Esophagus muscularis mucosa (tissue), 4 donors: ENCODE measurements at regions not wholly inside any gene's neighbourhood (a gene's known extent, or its start where the extent isn't known, plus 50 kb on each side); places are given as distances from the start of the nearest gene placed in this dataset.

Experiments used
- EP300 ChIP-seq: sonication (generic); formaldehyde crosslinking; IDR thresholded peaks from one replicate; pipeline ENCODE4 v1.6.1; 2017; ENCODE audit warnings: antibody characterized with exemption
- POLR2AphosphoS5 ChIP-seq, 2 donors: sonication (generic); formaldehyde crosslinking; IDR thresholded peaks; one replicate each; pipeline ENCODE4 v1.6.1; 2017; ENCODE audit warnings: antibody characterized with exemption in 2 of 2
- TF ChIP-seq, protein P1 (sequence below), 3 experiments: fragments of 200-600 bp in 2 of 3; fragments of 450-650 bp in 1 of 3; sonication (generic) in 2 of 3; IDR thresholded peaks; one replicate each; pipeline ENCODE4 v1.5.1; 2017 to 2019; ENCODE audit warnings: antibody characterized with exemption in 3 of 3, mild to moderate bottlenecking in 2 of 3, moderate library complexity in 1 of 3

DNA sequence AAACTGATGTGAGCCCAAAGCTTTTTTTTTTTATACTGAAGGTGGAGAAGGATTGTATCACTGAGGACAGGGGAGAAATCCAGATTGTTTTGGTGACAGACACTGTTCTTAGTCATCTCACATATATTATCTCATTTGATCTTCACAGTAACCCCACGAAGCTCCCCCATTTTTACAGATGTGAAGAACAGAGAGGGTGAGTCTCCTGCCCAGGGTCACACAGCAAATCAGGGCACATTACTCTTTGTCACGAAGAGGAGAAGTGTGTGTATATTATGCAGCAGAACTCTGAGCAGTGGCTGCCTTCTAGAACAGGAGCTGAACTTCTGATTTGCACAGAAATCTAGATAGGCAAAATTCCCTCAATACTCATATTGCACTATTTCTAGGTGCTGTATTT lies 504.3 kb downstream of the XYLT1 start:
- TF ChIP-seq, protein P1, sequence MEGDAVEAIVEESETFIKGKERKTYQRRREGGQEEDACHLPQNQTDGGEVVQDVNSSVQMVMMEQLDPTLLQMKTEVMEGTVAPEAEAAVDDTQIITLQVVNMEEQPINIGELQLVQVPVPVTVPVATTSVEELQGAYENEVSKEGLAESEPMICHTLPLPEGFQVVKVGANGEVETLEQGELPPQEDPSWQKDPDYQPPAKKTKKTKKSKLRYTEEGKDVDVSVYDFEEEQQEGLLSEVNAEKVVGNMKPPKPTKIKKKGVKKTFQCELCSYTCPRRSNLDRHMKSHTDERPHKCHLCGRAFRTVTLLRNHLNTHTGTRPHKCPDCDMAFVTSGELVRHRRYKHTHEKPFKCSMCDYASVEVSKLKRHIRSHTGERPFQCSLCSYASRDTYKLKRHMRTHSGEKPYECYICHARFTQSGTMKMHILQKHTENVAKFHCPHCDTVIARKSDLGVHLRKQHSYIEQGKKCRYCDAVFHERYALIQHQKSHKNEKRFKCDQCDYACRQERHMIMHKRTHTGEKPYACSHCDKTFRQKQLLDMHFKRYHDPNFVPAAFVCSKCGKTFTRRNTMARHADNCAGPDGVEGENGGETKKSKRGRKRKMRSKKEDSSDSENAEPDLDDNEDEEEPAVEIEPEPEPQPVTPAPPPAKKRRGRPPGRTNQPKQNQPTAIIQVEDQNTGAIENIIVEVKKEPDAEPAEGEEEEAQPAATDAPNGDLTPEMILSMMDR (IDR thresholded peaks at IDR 0.05), result no peak
- TF ChIP-seq EP300, result no peak
- TF ChIP-seq POLR2AphosphoS5 (IDR thresholded peaks at IDR 0.05), result no peak
